Large intestine (tissue), 3 donors: ENCODE measurements at regions not wholly inside any gene's neighbourhood (a gene's known extent, or its start where the extent isn't known, plus 50 kb on each side); places are given as distances from the start of the nearest gene placed in this dataset.
"Not testable (repeated sequence)": the region's sequence is repeated elsewhere in the genome, so short reads cannot be mapped to it uniquely, and the experiment has no call there.

Experiments used
- DNase-seq, 2 donors: peaks; one replicate each; pipeline versions ENCODE4 v3.0.0 to v3.0.0-alpha.2; 2013
- H3K27ac ChIP-seq: one replicate; pipeline ENCODE4 v1.5.1; 2013; ENCODE audit warnings: low read length
- H3K27me3 ChIP-seq: 2 replicates; pipeline ENCODE4 v1.6.1; 2013; ENCODE audit warnings: low read length; ENCODE audit not compliant: control insufficient read depth, insufficient read depth
- H3K36me3 ChIP-seq: 2 replicates; pipeline ENCODE4 v1.6.1; 2013; ENCODE audit warnings: low read length; ENCODE audit not compliant: control insufficient read depth, insufficient read depth
- H3K4me1 ChIP-seq: one replicate; pipeline ENCODE4 v1.6.1; 2013; ENCODE audit warnings: low read length; ENCODE audit not compliant: control insufficient read depth, insufficient read depth
- H3K4me3 ChIP-seq: one replicate; pipeline ENCODE4 v1.5.1; 2013; ENCODE audit warnings: low read length
- H3K9me3 ChIP-seq: one replicate; pipeline ENCODE4 v1.6.1; 2013; ENCODE audit warnings: mild to moderate bottlenecking, low read depth, low read length, moderate library complexity; ENCODE audit not compliant: control insufficient read depth
- WGBS: methylation state at CpG from one replicate; pipeline ENCODE4 v1.1.5; 2013; ENCODE audit warnings: low lambda C conversion rate; ENCODE audit not compliant: insufficient coverage; 5-methylcytosine and 5-hydroxymethylcytosine counted together

GRCh38 chr17:16888413-16889087 lies 83.4 kb downstream of the TNFRSF13B start:
- Histone ChIP-seq H3K4me3 (no peak overlapping the region), H3K27ac (no peak overlapping the region), H3K36me3 (no peaks in the 10 kb centered on the region), H3K4me1 (no peaks in the 10 kb centered on the region), H3K27me3 (no peaks in the 10 kb centered on the region), H3K9me3 (no peaks in the 10 kb centered on the region)
- no CpG with 5 or more reads among the region's 4 CpGs for WGBS
- no peak for DNase-seq

GRCh38 chr17:16887523-16888095 lies 84.3 kb downstream of the TNFRSF13B start:
- Histone ChIP-seq H3K27me3 (no peaks in the 10 kb centered on the region), H3K4me1 (no peaks in the 10 kb centered on the region), H3K4me3 (no peak overlapping the region), H3K36me3 (no peaks in the 10 kb centered on the region), H3K9me3 (no peaks in the 10 kb centered on the region), H3K27ac (no peak overlapping the region)
- no peak for DNase-seq
- 100% methylated on average over 1 of the region's 4 CpGs for WGBS

- no peaks in the 10 kb centered on the region for H3K9me3 ChIP-seq
- no peak for DNase-seq
- H3K27ac ChIP-seq, result no peak overlapping the region
- H3K4me1 ChIP-seq, result no peaks in the 10 kb centered on the region
- no peaks in the 10 kb centered on the region for H3K36me3 ChIP-seq
- H3K4me3 ChIP-seq, result no peak overlapping the region
- no CpG with 5 or more reads among the region's 4 CpGs for WGBS
- H3K27me3 ChIP-seq, result no peaks in the 10 kb centered on the region
Observed at GRCh38 chr17:16886655-16887322, 85.1 kb downstream of the TNFRSF13B start.

GRCh38 chr17:16885204-16885603 lies 86.7 kb downstream of the TNFRSF13B start:
- H3K4me1 ChIP-seq, DNase-seq, H3K4me3 ChIP-seq, H3K9me3 ChIP-seq, H3K27ac ChIP-seq, H3K27me3 ChIP-seq, H3K36me3 ChIP-seq: not testable (repeated sequence)
- WGBS, result no CpG with 5 or more reads among the region's 6 CpGs

GRCh38 chr17:16882926-16883265 lies 89.0 kb downstream of the TNFRSF13B start:
- WGBS, result no CpG with 5 or more reads among the region's 7 CpGs
- not testable (repeated sequence) for H3K36me3 ChIP-seq, H3K27ac ChIP-seq, H3K4me3 ChIP-seq, H3K27me3 ChIP-seq, DNase-seq, H3K4me1 ChIP-seq, H3K9me3 ChIP-seq

- Histone ChIP-seq H3K4me3 (no peak overlapping the region), H3K9me3 (peaks cover 5% of the 10 kb centered on the region), H3K4me1 (no peaks in the 10 kb centered on the region), H3K27me3 (no peaks in the 10 kb centered on the region), H3K27ac (no peak overlapping the region), H3K36me3 (no peaks in the 10 kb centered on the region)
- no CpG with 5 or more reads among the region's 11 CpGs for WGBS
- DNase-seq, result no peak
Observed at GRCh38 chr17:16882243-16882925, 89.5 kb downstream of the TNFRSF13B start.

GRCh38 chr17:16881239-16881924 lies 90.5 kb downstream of the TNFRSF13B start:
- Histone ChIP-seq H3K27ac (no peak overlapping the region), H3K36me3 (no peaks in the 10 kb centered on the region), H3K9me3 (peaks cover 7% of the 10 kb centered on the region), H3K27me3 (no peaks in the 10 kb centered on the region), H3K4me3 (no peak overlapping the region), H3K4me1 (no peaks in the 10 kb centered on the region)
- no CpG with 5 or more reads among the region's 9 CpGs for WGBS
- no peak for DNase-seq

- peaks cover 7% of the 10 kb centered on the region for H3K9me3 ChIP-seq
- WGBS, result no CpG with 5 or more reads among the region's 9 CpGs
Observed at GRCh38 chr17:16880843-16881230, 91.1 kb downstream of the TNFRSF13B start.

GRCh38 chr17:16880121-16880842 lies 91.6 kb downstream of the TNFRSF13B start:
- Histone ChIP-seq H3K9me3 (peaks cover 7% of the 10 kb centered on the region), H3K4me3 (no peak overlapping the region), H3K27me3 (no peaks in the 10 kb centered on the region), H3K4me1 (no peaks in the 10 kb centered on the region), H3K27ac (no peak overlapping the region), H3K36me3 (no peaks in the 10 kb centered on the region)
- 80% methylated on average over 1 of the region's 16 CpGs for WGBS
- DNase-seq, result no peak

More at GRCh38 chr17:16880843-16881230, 91.1 kb downstream of the TNFRSF13B start:
- Histone ChIP-seq H3K27ac (no peak overlapping the region), H3K27me3 (no peaks in the 10 kb centered on the region), H3K36me3 (no peaks in the 10 kb centered on the region), H3K4me1 (no peaks in the 10 kb centered on the region), H3K4me3 (no peak overlapping the region)
- DNase-seq, result no peak

GRCh38 chr17:16879686-16880085 lies 92.2 kb downstream of the TNFRSF13B start:
- Histone ChIP-seq H3K9me3 (peaks cover 7% of the 10 kb centered on the region), H3K36me3 (no peaks in the 10 kb centered on the region), H3K4me3 (no peak overlapping the region), H3K27ac (no peak overlapping the region), H3K4me1 (no peaks in the 10 kb centered on the region), H3K27me3 (no peaks in the 10 kb centered on the region)
- WGBS, result no CpG with 5 or more reads among the region's 15 CpGs
- DNase-seq, result no peak
